ENCODE measurements at regions not wholly inside any gene's neighbourhood (a gene's known extent, or its start where the extent isn't known, plus 50 kb on each side); places are given as distances from the start of the nearest gene placed in this dataset.
"Not testable (repeated sequence)": the region's sequence is repeated elsewhere in the genome, so short reads cannot be mapped to it uniquely, and the experiment has no call there.

DNA sequence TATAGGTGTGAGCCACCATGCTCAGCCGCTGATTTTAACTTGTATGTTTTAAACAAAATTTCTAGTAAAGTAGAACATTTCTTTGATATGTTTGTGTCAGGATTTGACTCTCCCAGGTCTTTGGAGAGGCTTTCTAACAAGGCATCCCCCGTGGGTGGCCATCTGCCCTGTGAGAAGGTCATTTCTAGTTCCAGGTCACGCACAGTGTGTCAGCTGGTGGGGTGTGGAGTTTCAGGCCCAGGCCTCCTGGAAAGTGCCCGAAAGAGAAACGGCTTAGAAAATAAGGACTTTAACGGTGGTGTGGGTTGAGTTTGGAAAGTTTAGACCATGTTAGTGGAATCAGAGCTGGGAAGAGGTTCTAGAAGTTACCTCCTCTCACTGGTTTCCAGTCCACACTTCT is 61.0 kb downstream of the SPDYE17 start:
- not testable (repeated sequence) for H3K36me3 ChIP-seq (ENCODE audit: control insufficient read depth in 2 of 2, insufficient read depth in 2 of 2, low read length in 1 of 2); H3K4me1 ChIP-seq (ENCODE audit: control insufficient read depth in 2 of 2, insufficient read depth in 2 of 2, low read length in 2 of 2); H3K27me3 ChIP-seq (ENCODE audit: control insufficient read depth in 2 of 2, insufficient read depth in 1 of 2, low read length in 1 of 2); H3K9me3 ChIP-seq (ENCODE audit: control insufficient read depth in 2 of 2, insufficient read depth in 1 of 2, low read length in 1 of 2); H3K4me3 ChIP-seq (ENCODE audit: low read length in 2 of 2); H3K27ac ChIP-seq (ENCODE audit: low read depth in 1 of 2, low read length in 1 of 2); DNase-seq (ENCODE audit: low read depth in 6 of 9, low spot score in 9 of 9)
- 97% methylated on average over 2 of the region's 6 CpGs for WGBS

DNA sequence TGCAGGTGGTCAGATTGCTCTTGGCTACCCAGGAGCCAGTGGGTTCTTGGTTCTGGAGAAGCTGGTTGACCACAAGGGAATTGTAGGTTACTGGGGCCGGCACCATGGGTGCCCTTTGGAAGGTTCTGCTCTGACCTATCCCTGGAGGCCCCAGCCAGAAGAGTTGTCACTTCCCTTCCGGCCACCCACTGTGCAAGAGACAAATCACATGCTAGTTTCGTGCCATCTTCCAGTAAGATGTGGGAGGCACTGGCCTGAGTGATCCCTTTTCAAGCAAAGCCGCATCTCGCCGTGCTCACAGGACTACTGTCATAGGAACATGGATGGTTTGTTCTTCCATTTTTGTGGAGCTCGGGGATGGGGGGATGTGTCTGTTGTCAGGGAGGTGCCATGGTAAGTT is 62.3 kb downstream of the SPDYE17 start:
- not testable (repeated sequence) for H3K27ac ChIP-seq (ENCODE audit: low read depth in 1 of 2, low read length in 1 of 2); DNase-seq (ENCODE audit: low read depth in 6 of 9, low spot score in 9 of 9); H3K36me3 ChIP-seq (ENCODE audit: control insufficient read depth in 2 of 2, insufficient read depth in 2 of 2, low read length in 1 of 2); H3K4me1 ChIP-seq (ENCODE audit: control insufficient read depth in 2 of 2, insufficient read depth in 2 of 2, low read length in 2 of 2); H3K9me3 ChIP-seq (ENCODE audit: control insufficient read depth in 2 of 2, insufficient read depth in 1 of 2, low read length in 1 of 2); H3K27me3 ChIP-seq (ENCODE audit: control insufficient read depth in 2 of 2, insufficient read depth in 1 of 2, low read length in 1 of 2); H3K4me3 ChIP-seq (ENCODE audit: low read length in 2 of 2)
- 88% methylated on average over 4 of the region's 7 CpGs for WGBS

DNA sequence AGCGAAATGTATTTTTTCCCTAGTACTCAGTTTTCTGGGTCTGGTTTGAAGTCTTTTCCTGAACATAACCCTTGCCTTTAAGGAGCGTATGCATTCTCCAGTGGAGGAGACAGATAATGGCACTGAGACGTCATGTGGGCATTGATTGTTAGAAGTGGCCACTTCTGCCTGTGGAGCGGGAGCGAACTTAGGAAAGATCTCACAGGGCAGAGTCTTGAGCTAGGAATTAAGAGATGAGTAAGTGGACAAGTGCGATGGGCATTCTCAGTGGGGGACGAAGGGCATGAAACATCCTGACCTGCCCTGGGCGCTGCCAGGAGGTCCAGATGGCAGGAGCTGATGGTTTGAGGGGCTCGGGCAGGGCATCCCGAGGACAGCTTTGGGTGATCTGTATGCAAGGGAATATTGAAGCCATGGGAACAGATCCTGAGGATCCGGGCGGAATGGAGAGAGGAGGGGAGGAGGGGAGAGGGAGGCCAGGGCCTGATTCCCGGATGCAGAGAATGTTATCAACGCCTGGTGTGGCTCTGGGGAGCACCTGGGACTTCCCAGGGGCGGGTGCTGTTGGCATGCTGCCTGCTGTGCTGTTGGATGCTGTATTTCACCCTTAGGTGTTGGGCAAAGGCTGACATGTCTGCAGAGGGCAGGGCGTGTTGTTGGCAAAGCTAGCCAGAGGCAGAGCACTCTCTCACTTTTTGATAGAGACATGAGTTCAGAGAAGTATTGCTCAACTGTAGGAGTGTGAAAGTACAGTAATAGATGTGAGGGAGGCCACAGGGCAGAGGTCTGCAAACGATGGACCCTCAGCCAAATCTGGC is 66.2 kb downstream of the SPDYE17 start:
- H3K4me1 ChIP-seq (ENCODE audit: control insufficient read depth in 2 of 2, insufficient read depth in 2 of 2, low read length in 2 of 2); H3K36me3 ChIP-seq (ENCODE audit: control insufficient read depth in 2 of 2, insufficient read depth in 2 of 2, low read length in 1 of 2); H3K9me3 ChIP-seq (ENCODE audit: control insufficient read depth in 2 of 2, insufficient read depth in 1 of 2, low read length in 1 of 2); H3K27ac ChIP-seq (ENCODE audit: low read depth in 1 of 2, low read length in 1 of 2); H3K27me3 ChIP-seq (ENCODE audit: control insufficient read depth in 2 of 2, insufficient read depth in 1 of 2, low read length in 1 of 2); H3K4me3 ChIP-seq (ENCODE audit: low read length in 2 of 2); DNase-seq (ENCODE audit: low read depth in 6 of 9, low spot score in 9 of 9): not testable (repeated sequence)
- WGBS = 94% methylated on average over 6 of the region's 17 CpGs

DNA sequence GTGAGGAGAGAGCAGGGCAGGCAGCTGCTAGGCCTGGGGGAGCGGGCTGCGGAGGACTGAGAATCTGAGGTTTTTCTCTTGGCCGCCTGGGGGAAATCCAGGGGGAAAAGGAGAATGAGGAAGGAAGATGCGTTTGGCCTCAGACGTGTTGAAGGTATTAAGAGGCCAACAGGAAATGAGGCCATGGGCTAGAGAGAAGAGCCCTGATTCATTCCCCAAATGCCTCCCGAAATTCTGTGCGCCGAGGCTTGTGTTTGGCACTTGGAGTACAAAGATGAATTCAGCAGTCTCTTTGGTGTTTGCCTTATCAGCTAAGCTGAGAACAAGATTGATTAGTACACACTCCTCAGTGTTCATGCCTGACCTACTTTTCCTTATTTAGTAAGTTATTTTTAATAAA is 68.1 kb downstream of the SPDYE17 start:
- not testable (repeated sequence) for H3K27me3 ChIP-seq (ENCODE audit: control insufficient read depth in 2 of 2, insufficient read depth in 1 of 2, low read length in 1 of 2); H3K4me3 ChIP-seq (ENCODE audit: low read length in 2 of 2); H3K36me3 ChIP-seq (ENCODE audit: control insufficient read depth in 2 of 2, insufficient read depth in 2 of 2, low read length in 1 of 2); H3K27ac ChIP-seq (ENCODE audit: low read depth in 1 of 2, low read length in 1 of 2); H3K4me1 ChIP-seq (ENCODE audit: control insufficient read depth in 2 of 2, insufficient read depth in 2 of 2, low read length in 2 of 2); DNase-seq (ENCODE audit: low read depth in 6 of 9, low spot score in 9 of 9); H3K9me3 ChIP-seq (ENCODE audit: control insufficient read depth in 2 of 2, insufficient read depth in 1 of 2, low read length in 1 of 2)
- no CpG with 5 or more reads among the region's 8 CpGs for WGBS

DNA sequence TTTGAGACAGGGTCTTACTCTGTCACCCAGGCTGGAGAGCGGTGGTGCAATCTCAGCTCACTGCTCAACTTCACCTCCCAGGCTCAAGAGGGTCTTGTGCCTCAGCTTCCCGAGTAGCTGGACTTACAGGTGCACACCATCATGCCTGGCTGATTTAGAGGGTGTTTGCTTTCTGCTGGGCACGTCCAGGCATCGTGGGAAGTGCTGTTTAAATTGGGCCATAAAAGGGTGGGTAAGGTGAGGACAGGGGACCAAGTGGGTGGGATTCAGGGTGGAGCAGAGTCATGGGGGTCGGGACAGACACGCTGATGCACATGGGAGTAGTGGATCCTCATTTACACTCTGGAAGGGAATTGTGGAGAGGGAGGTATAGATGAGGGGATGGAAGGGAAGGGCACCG is 69.1 kb downstream of the SPDYE17 start:
- WGBS = 95% methylated on average over 4 of the region's 7 CpGs
- not testable (repeated sequence) for H3K27ac ChIP-seq (ENCODE audit: low read depth in 1 of 2, low read length in 1 of 2)

DNA sequence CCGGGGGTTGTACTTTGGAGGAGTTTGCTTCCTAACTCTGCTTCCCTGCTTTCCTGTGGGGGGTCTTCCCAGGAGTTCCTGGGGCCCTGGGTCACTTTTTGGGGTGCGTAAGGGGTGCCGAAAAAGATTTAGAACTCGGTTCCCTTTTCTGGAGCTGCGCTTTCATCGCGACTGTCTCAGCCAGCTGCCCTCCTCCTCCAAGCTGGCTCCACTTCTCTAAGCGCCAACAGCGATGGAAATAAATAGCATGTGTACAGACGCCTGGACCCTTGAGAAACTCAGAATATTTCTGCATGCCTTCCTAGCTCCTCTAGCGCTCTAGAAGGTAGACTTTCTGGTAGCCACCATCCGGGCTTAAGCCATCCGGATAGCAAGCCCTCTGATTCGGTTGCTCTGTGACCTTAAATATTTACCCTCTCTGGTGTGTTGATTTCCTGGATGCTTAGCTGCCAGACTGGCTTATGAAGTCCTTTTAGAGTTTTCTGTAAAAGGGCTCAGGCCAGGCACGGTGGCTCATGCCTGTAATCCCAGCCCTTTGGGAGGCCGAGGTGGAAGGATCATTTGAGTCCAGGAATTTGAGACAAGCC is 71.7 kb downstream of the SPDYE17 start:
- H3K9me3 ChIP-seq (ENCODE audit: control insufficient read depth in 2 of 2, insufficient read depth in 1 of 2, low read length in 1 of 2); H3K27ac ChIP-seq (ENCODE audit: low read depth in 1 of 2, low read length in 1 of 2); DNase-seq (ENCODE audit: low read depth in 6 of 9, low spot score in 9 of 9); H3K36me3 ChIP-seq (ENCODE audit: control insufficient read depth in 2 of 2, insufficient read depth in 2 of 2, low read length in 1 of 2); H3K4me1 ChIP-seq (ENCODE audit: control insufficient read depth in 2 of 2, insufficient read depth in 2 of 2, low read length in 2 of 2); H3K27me3 ChIP-seq (ENCODE audit: control insufficient read depth in 2 of 2, insufficient read depth in 1 of 2, low read length in 1 of 2); H3K4me3 ChIP-seq (ENCODE audit: low read length in 2 of 2): not testable (repeated sequence)
- no CpG with 5 or more reads among the region's 16 CpGs for WGBS

More for the DNA sequence above, 69.1 kb downstream of the SPDYE17 start:
- not testable (repeated sequence) for H3K4me3 ChIP-seq (ENCODE audit: low read length in 2 of 2); H3K36me3 ChIP-seq (ENCODE audit: control insufficient read depth in 2 of 2, insufficient read depth in 2 of 2, low read length in 1 of 2); H3K27me3 ChIP-seq (ENCODE audit: control insufficient read depth in 2 of 2, insufficient read depth in 1 of 2, low read length in 1 of 2); H3K4me1 ChIP-seq (ENCODE audit: control insufficient read depth in 2 of 2, insufficient read depth in 2 of 2, low read length in 2 of 2); DNase-seq (ENCODE audit: low read depth in 6 of 9, low spot score in 9 of 9); H3K9me3 ChIP-seq (ENCODE audit: control insufficient read depth in 2 of 2, insufficient read depth in 1 of 2, low read length in 1 of 2)

DNA sequence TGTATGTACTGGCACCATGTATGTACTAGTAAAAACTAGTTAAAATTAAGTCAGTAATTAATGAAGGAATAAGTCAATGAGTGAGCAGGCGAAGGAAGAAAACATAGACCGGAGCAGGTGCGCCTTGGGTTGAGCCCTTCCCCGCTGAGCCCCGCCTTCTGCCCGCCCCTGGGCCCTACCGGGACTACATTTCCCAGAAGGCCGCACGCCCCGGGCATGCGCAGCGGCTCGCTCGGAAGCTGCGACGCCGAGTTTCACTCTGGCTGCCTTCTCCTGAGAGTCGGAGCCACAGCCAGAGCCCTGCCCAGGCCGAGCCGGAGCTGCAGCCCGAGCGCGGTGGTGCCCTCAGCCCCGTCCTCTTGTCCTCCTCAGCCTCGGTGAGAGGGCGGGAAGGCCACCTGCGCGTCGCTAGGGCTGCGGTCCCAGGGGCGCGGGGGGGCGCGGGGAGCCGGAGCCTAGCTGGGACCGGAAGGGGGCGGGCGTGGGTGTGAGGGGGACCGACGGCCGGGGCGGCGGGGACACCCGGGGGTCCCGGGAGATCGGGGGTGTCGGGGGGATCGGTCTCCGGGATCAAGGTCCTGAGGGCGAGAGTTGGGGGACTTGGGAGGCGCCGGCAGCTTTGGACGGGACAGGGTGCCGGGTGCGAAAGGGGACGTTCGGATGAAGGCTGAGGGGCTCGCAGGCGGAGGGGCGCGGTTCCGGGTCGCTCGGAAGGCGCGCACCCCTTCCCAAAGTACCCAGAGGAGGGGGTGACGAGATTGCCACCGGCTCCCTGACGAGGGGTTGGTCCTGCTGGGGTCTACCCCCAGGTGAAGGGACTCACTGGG is 72.4 kb downstream of the SPDYE17 start:
- not testable (repeated sequence) for DNase-seq (ENCODE audit: low read depth in 6 of 9, low spot score in 9 of 9); H3K9me3 ChIP-seq (ENCODE audit: control insufficient read depth in 2 of 2, insufficient read depth in 1 of 2, low read length in 1 of 2); H3K4me1 ChIP-seq (ENCODE audit: control insufficient read depth in 2 of 2, insufficient read depth in 2 of 2, low read length in 2 of 2); H3K36me3 ChIP-seq (ENCODE audit: control insufficient read depth in 2 of 2, insufficient read depth in 2 of 2, low read length in 1 of 2); H3K27me3 ChIP-seq (ENCODE audit: control insufficient read depth in 2 of 2, insufficient read depth in 1 of 2, low read length in 1 of 2); H3K4me3 ChIP-seq (ENCODE audit: low read length in 2 of 2); H3K27ac ChIP-seq (ENCODE audit: low read depth in 1 of 2, low read length in 1 of 2)
- WGBS = no CpG with 5 or more reads among the region's 69 CpGs

DNA sequence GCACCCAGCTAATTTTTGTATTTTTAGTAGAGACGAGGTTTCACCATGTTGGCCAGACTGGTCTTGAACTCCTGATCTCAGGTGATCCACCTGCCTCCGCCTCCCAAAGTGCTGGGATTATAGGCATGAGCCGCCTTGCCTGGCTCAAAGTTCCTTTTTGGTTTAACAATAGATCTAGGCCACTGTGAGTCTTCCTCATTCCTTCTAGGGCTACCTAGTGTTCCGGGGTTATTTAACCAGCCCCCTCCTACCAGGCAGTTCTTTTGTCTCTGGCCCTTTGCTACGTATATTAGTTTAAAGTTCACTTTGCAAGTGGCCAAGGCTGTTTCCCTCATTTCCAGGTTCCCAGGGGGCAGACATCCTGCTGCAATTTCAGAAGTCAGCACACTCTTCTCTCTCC is 75.6 kb downstream of the SPDYE17 start:
- not testable (repeated sequence) for H3K4me1 ChIP-seq (ENCODE audit: control insufficient read depth in 2 of 2, insufficient read depth in 2 of 2, low read length in 2 of 2); H3K36me3 ChIP-seq (ENCODE audit: control insufficient read depth in 2 of 2, insufficient read depth in 2 of 2, low read length in 1 of 2); H3K27ac ChIP-seq (ENCODE audit: low read depth in 1 of 2, low read length in 1 of 2); H3K27me3 ChIP-seq (ENCODE audit: control insufficient read depth in 2 of 2, insufficient read depth in 1 of 2, low read length in 1 of 2); H3K9me3 ChIP-seq (ENCODE audit: control insufficient read depth in 2 of 2, insufficient read depth in 1 of 2, low read length in 1 of 2); DNase-seq (ENCODE audit: low read depth in 6 of 9, low spot score in 9 of 9); H3K4me3 ChIP-seq (ENCODE audit: low read length in 2 of 2)
- WGBS = no CpG with 5 or more reads among the region's 5 CpGs

DNA sequence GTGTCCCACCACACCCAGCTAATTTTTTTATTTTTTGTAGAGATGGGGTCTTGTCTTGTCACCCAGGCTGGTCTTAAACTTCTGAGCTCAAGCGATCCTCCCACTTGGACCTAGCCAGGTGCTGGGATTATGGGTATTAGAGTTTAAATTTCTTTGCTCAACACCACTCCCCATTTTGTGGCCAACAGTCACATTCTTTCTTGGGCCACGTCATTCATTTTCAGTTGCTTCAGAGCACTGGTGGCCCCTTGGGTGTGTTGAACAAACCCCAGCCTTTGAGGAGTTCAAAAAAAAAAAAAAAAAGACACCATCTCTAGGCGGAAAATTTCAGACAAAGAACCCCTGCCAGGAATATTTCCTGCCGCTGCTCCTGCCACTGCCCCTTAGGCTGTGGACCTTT is 77.0 kb downstream of the SPDYE17 start:
- 90% methylated on average over 2 of the region's 4 CpGs for WGBS

More for the DNA sequence above, 77.0 kb downstream of the SPDYE17 start:
- not testable (repeated sequence) for H3K27ac ChIP-seq (ENCODE audit: low read depth in 1 of 2, low read length in 1 of 2); H3K4me1 ChIP-seq (ENCODE audit: control insufficient read depth in 2 of 2, insufficient read depth in 2 of 2, low read length in 2 of 2); H3K27me3 ChIP-seq (ENCODE audit: control insufficient read depth in 2 of 2, insufficient read depth in 1 of 2, low read length in 1 of 2); H3K4me3 ChIP-seq (ENCODE audit: low read length in 2 of 2); H3K36me3 ChIP-seq (ENCODE audit: control insufficient read depth in 2 of 2, insufficient read depth in 2 of 2, low read length in 1 of 2); DNase-seq (ENCODE audit: low read depth in 6 of 9, low spot score in 9 of 9); H3K9me3 ChIP-seq (ENCODE audit: control insufficient read depth in 2 of 2, insufficient read depth in 1 of 2, low read length in 1 of 2)

Data from thymus (tissue), 11 donors.